OCI-LY3 (cell line): ENCODE measurements at regions not wholly inside any gene's neighbourhood (a gene's known extent, or its start where the extent isn't known, plus 50 kb on each side); places are given as distances from the start of the nearest gene placed in this dataset.

Experiments used
- CTCF ChIP-seq: fragments of 200-600, 300-600 bp; sonication (generic); IDR thresholded peaks from 2 replicates; pipeline ENCODE4 v1.5.1; 2014; ENCODE audit warnings: antibody characterized with exemption, low read length, low read depth
- EZH2phosphoT487 ChIP-seq: fragments of 200-600 bp; shearing (Covaris generic); IDR thresholded peaks from 2 replicates; pipeline ENCODE4 v1.6.1; 2018; ENCODE audit warnings: antibody characterized with exemption, mixed run types, low read depth

- TF ChIP-seq CTCF (no peak), EZH2phosphoT487 (no peak)
Observed at GRCh38 chr2:235229236-235229635, 264.6 kb upstream of the AGAP1 start.
